ENCODE measurements at regions not wholly inside any gene's neighbourhood (a gene's known extent, or its start where the extent isn't known, plus 50 kb on each side); places are given as distances from the start of the nearest gene placed in this dataset.
"Not testable (repeated sequence)": the region's sequence is repeated elsewhere in the genome, so short reads cannot be mapped to it uniquely, and the experiment has no call there.

GRCh38 chr5:57429513-57430120 is 53.0 kb downstream of the ACTBL2 start:
- no peak for DNase-seq

DNA sequence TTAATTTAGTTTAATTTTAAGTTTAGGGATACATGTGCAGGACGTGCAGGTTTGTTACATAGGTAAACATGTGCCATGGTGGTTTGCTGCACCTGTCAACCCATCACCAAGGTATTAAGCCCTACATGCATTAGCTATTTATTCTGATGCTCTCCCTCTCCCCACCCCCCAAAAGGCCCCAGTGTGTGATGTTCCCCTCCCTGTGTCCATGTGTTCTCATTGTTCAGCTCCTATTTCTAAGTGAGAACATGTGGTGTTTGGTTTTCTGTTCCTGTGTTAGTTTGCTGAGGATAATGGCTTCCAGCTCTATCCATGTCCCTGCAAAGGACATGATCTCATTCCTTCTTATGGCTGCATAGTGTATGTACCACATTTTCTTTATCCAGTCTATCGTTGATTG is 53.6 kb downstream of the ACTBL2 start:
- not testable (repeated sequence) for DNase-seq

DNA sequence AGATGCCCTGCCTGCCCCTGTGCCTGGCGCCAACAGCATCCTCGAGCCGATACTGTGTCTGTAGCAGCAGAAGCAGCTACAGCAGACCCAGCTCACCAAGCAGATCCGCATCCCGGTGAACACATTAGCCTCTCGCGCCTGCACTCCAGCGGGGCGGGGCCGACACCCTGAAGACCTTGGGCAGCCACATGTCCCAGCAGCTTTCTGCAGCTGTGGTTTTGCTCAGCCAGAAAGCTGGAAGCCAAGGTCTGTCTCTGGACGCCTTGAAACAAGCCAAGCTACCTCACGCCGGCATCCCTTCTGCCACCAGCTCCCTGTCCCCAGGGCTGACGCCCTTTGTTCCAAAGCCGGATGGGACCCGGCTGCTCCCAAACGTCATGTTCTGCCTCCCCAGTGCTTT is 59.6 kb downstream of the ACTBL2 start:
- peak; percentile 14 for DNase-seq

GRCh38 chr5:57422341-57422740 is 60.3 kb downstream of the ACTBL2 start:
- DNase-seq = no peak

- no peak for DNase-seq
These were observed 61.8 kb downstream of the ACTBL2 start for GRCh38 chr5:57420801-57421200.

DNA sequence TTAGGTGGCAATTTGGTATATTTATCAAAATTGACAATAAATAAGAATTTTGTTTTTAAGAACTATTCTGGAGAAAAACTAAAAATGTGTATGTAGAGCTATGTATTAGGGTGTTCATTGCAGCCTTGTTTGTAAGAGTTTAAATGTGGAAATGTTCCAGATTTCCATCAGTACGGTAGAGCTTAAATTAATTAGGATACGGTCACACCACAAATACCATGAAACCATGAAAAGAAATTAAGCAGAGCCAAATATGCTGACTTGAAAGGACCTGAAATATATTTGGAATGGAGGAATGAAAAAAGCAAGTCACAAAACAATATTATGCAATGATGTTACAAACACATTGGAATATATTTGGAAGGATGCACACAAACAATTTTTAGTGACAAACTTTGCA is 64.6 kb downstream of the ACTBL2 start:
- DNase-seq = no peak

- DNase-seq = no peak
These were observed 65.3 kb downstream of the ACTBL2 start for GRCh38 chr5:57417320-57417719.

DNA sequence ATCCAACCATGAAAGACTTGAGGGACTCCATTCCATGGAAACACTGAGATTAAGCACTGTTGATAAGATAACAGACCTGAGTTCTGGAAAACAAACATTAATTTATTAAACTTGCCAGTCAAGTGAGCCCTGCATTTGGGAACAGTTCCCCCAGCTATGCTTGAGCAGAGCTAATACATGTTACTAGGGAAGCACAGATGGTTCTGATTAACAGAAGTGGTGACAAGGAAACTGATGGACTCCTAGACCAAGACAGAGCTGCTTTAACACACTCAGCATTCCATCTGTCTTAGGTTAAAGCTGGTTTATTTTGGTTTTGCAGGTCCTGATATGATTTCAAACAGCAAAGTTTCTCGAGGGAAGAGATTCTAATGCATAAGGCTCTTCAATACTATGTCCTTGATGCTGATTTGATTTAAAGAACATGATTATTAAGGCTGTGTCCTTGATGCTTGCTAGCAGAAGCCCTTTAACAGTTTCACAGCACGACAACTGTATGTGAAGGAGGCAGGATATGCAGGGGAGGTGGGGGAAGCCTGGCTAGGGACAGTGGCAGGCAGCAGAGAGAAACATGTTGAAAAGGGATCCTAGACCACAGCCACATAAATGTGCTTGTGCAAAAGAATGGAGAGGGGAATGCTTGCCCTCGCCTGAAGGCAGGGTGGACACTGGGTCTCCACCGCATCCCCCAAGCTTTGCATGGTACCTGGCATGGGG is 66.2 kb downstream of the ACTBL2 start:
- no peak for DNase-seq

GRCh38 chr5:57414857-57415256 is 67.8 kb downstream of the ACTBL2 start:
- DNase-seq = no peak

GRCh38 chr5:57414191-57414590 is 68.4 kb downstream of the ACTBL2 start:
- no peak for DNase-seq

- no peak for DNase-seq
These were observed 69.5 kb downstream of the ACTBL2 start for GRCh38 chr5:57413145-57413544.

DNA sequence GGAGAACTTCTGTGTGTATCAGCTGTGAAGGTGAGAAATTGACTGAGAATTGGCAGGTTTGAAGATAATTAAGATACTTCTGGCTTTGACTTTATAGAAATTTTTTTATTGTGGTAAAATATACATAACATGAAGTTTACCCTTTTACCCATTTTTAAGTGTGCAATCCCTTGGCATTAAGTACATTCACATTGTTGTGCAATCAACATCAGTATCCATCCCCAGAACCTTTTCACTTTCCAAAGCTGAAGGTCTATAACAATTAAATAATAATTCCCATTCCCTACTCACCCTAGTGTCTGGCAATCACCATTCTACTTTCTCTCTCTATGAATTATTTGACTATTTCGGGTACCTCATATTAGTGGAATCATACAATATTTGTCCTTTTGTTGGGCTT is 69.9 kb downstream of the ACTBL2 start:
- no peak for DNase-seq

- DNase-seq = no peak
These were observed 70.6 kb downstream of the ACTBL2 start for GRCh38 chr5:57411982-57412381.

GRCh38 chr5:57410374-57411320 is 72.0 kb downstream of the ACTBL2 start:
- no peak for DNase-seq

DNA sequence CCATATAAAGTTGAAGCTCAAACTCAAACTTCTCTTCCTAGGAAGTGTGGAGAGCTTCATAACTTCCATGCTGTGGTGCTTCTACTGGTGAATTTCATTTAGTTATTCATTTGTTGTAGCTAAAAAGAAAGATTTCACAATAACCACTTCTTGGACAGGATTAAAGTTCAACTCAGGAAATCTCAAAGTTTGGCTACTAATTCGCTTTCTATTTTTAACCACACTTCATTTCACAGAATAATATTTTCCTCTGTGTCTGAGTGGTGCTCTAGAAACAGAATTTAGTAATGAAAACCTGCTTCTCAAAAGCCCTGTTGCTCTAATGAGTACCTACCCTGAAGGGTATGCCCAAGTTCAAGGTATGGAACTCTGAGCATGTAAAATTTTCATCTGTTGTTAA is 73.9 kb downstream of the ACTBL2 start:
- no peak for DNase-seq

GRCh38 chr5:57408285-57408684 is 74.3 kb downstream of the ACTBL2 start:
- no peak for DNase-seq

DNA sequence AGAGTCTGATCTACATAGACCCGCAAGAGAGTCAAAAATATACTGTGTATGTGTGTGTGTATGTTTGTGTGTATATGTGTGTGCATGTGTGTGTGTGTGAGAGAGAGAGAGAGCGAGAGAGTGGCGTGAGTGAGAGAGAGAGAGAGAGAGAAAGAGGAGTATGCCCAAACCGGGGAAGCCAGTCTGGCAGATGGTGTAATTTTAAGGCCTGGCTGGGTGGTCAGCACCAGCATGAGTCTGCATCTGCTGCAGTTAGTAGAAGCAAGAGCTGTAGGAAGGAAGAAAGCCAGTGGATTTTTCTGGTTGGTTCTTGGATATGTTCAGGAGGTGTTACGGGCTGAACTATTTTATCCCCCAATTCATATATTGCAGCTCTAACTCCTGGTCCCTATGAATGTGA is 75.2 kb downstream of the ACTBL2 start:
- DNase-seq = no peak

DNA sequence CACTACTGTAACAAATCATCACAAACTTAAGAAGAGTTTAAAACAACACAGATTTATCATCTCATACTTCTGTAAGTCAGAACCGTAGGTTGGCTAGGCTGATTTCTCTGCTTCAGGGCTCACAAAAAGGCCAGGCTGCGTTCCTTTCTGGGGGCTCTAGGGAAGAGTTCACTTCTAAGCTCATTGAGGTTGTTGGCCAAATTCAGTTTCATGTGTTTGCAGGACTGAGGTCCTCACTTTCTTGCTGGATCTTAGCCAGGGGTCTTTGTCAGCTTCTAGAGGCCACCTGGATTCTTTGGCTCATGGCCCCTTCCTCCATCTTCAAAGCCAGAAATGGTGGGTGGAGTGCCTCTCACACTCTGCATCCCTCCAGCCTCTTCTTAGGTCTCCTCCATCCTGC is 76.0 kb downstream of the ACTBL2 start:
- no peak for DNase-seq

DNA sequence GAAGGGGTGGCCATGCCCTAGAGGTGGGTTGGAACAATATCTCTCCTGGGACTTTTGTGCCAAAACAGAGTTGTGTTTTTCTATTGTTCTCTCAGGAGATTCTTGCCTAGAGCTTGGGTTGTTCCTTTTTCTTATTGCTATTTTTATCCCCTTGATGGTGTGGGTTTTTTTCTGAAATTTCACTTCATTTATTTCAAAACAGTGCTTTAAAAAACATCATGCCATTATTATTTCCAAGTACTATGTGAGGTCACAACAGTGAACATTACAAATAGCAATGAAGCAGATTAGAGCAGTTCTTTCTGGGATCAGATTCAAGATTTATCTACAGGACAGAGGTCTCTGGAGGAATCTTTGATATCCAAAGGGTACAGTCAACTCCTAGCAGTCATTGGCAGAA is 76.6 kb downstream of the ACTBL2 start:
- no peak for DNase-seq

GRCh38 chr5:57402761-57403160 is 79.8 kb downstream of the ACTBL2 start:
- no peak for DNase-seq

DNA sequence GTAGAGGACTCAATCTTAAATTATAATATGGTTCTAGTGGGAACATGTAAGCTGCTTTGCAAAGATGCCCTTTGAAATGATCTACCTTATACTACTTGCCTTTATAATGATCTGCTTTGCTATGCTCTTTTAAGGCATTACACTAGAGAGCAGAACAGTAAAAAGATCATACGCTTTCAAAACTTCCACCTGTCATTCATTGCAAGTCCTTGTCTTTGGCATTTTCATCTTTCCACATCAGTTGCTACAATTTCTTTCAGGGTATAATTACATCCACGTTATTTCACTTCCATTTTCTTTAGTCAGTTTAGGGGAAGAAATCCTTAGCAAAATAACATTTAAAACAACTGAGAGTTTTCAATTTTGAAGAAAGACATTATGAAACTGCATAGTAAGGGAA is 80.3 kb downstream of the ACTBL2 start:
- no peak for DNase-seq

- no peak for DNase-seq
These were observed 84.1 kb downstream of the ACTBL2 start for GRCh38 chr5:57398413-57399093.

GRCh38 chr5:57396701-57397100 is 85.9 kb downstream of the ACTBL2 start:
- DNase-seq = no peak
